ENCODE measurements at regions not wholly inside any gene's neighbourhood (a gene's known extent, or its start where the extent isn't known, plus 50 kb on each side); places are given as distances from the start of the nearest gene placed in this dataset.

DNA sequence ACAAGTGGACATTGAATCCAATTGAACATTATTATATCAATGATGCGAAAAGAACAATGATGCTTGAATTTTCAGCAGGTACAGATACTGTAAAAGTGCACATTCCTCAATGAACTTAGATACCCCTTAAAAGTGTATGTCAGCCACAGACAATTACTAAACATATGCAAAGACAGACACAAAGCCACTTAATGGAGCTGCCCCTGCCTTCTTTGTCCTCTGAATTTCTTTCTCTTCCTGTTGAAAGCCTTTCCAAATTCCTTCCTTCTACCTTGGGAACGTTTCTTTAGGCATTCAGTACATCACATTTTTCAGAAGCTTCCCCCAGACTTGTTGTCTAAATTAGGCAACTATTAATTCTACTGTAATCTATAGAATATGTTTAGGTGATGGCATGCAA, 706.8 kb upstream of the MBL2 start:
- 77 to 100% methylated on average over 1 to 2 of the region's 2 CpGs for WGBS, 2 experiments (ENCODE audit: insufficient coverage in 1 of 2, insufficient read length in 1 of 2)
- Mint-ChIP-seq H3K27ac (no peak overlapping the region), H3K4me3 (no peak overlapping the region), H3K9me3 (peaks cover 27% of the 10 kb centered on the region), H3K27me3 (ENCODE audit: insufficient read depth) (no peaks in the 10 kb centered on the region), H3K4me1 (peaks cover 16% of the 10 kb centered on the region), H3K36me3 (ENCODE audit: low read depth) (peaks cover 17% of the 10 kb centered on the region)
- H3K27ac ChIP-seq (ENCODE audit: low read depth, low read length), result peak overlapping the region; percentile 79
- peaks cover 5% of the 10 kb centered on the region for H3K4me1 ChIP-seq (ENCODE audit: control insufficient read depth, insufficient read depth, low read length)
- DNase-seq, result no peak
- H3K4me3 ChIP-seq (ENCODE audit: low read length), result peak overlapping the region; percentile 67
- no peak overlapping the region for H3K9ac ChIP-seq (ENCODE audit: extremely low read depth, low read length, poor library complexity, severe bottlenecking)
- H3K9me3 ChIP-seq (ENCODE audit: control insufficient read depth, low read length), result peaks cover 50% of the 10 kb centered on the region
- H3K36me3 ChIP-seq (ENCODE audit: control insufficient read depth, insufficient read depth, low read length), result peaks cover 9% of the 10 kb centered on the region
- H3K27me3 ChIP-seq (ENCODE audit: control insufficient read depth, insufficient read depth, low read length, poor library complexity, severe bottlenecking), result no peaks in the 10 kb centered on the region
- TF ChIP-seq, protein P1, sequence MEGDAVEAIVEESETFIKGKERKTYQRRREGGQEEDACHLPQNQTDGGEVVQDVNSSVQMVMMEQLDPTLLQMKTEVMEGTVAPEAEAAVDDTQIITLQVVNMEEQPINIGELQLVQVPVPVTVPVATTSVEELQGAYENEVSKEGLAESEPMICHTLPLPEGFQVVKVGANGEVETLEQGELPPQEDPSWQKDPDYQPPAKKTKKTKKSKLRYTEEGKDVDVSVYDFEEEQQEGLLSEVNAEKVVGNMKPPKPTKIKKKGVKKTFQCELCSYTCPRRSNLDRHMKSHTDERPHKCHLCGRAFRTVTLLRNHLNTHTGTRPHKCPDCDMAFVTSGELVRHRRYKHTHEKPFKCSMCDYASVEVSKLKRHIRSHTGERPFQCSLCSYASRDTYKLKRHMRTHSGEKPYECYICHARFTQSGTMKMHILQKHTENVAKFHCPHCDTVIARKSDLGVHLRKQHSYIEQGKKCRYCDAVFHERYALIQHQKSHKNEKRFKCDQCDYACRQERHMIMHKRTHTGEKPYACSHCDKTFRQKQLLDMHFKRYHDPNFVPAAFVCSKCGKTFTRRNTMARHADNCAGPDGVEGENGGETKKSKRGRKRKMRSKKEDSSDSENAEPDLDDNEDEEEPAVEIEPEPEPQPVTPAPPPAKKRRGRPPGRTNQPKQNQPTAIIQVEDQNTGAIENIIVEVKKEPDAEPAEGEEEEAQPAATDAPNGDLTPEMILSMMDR (conservative IDR thresholded peaks at IDR 0.05), result no peak

DNA sequence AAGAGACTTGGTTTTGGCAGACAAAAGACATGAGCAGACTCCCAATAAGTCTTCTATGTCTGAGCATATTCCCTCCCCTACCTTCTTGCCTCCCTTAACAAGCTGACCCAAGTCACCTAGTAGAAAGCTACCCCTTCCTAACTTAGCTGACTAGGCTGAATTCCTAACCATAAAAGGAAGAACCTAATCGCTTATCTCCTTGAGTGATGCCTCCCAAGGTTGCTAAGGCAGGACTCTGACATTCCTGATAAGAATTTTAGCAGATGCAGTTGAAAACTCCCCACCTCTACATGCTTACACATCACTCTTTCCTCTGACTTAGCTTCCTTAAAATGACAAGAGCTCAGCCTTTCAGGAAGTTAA, 704.7 kb upstream of the MBL2 start:
- peaks cover 20% of the 10 kb centered on the region for H3K4me1 Mint-ChIP-seq
- WGBS, 2 experiments (ENCODE audit: insufficient coverage in 1 of 2, insufficient read length in 1 of 2), result 0% methylated on average over 1 of the region's 1 CpG

DNA sequence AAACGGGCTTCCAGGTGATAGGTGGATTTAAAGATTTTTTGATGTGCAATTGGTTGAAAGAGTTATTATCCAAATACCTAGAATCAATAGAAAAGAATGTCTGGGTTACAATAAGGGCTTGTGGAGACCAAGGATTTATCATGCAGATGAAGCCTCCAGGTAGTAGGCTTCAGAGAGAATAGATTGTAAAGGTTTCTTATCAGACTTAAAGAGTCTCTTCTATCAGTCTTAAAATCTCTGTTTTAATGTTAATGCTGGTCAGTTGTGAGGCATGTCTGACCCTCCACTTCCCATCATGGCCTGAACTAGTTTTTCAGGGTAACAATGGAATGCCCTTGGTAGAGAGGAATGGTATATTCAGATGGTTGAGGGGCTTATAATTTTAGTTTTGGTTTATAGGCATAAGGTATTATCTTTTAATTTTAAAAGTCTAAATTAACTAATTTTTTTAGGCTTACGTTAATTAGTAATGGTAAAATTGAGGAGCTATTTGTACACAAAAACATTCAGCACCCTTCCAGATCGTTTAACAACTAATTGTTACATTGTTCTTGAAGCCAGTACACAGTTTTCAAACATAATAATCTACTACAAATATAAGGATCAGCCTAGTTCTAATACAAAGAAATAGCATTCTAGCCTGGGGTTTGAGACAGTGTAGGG, 704.2 kb upstream of the MBL2 start:
- peaks cover 35% of the 10 kb centered on the region for H3K9me3 Mint-ChIP-seq
- peak overlapping the region; percentile 63 for H3K27ac Mint-ChIP-seq
- H3K4me3 Mint-ChIP-seq, result no peak overlapping the region
- TF ChIP-seq, protein P1 (conservative IDR thresholded peaks at IDR 0.05), result no peak
- H3K4me1 Mint-ChIP-seq, result peaks cover 20% of the 10 kb centered on the region
- H3K36me3 Mint-ChIP-seq (ENCODE audit: low read depth), result peaks cover 29% of the 10 kb centered on the region
- whole genome bisulfite sequencing, 2 experiments (ENCODE audit: insufficient coverage in 1 of 2, insufficient read length in 1 of 2), result 46% methylated on average over 3 of the region's 3 CpGs; no CpG with 5 or more reads in 1 of the 2 experiments
- Histone ChIP-seq H3K27me3 (ENCODE audit: control insufficient read depth, insufficient read depth, low read length, poor library complexity, severe bottlenecking) (no peaks in the 10 kb centered on the region), H3K27ac (ENCODE audit: low read depth, low read length) (peak overlapping the region; percentile 34), H3K4me1 (ENCODE audit: control insufficient read depth, insufficient read depth, low read length) (peaks cover 5% of the 10 kb centered on the region), H3K9ac (ENCODE audit: extremely low read depth, low read length, poor library complexity, severe bottlenecking) (no peak overlapping the region), H3K36me3 (ENCODE audit: control insufficient read depth, insufficient read depth, low read length) (peaks cover 11% of the 10 kb centered on the region), H3K9me3 (ENCODE audit: control insufficient read depth, low read length) (peaks cover 48% of the 10 kb centered on the region), H3K4me3 (ENCODE audit: low read length) (no peak overlapping the region)
- H3K27me3 Mint-ChIP-seq (ENCODE audit: insufficient read depth), result no peaks in the 10 kb centered on the region
- no peak for DNase-seq

More for the DNA sequence above, 704.7 kb upstream of the MBL2 start:
- Mint-ChIP-seq H3K4me3 (no peak overlapping the region), H3K27ac (peak overlapping the region; percentile 63), H3K36me3 (ENCODE audit: low read depth) (peaks cover 29% of the 10 kb centered on the region), H3K27me3 (ENCODE audit: insufficient read depth) (no peaks in the 10 kb centered on the region), H3K9me3 (peaks cover 31% of the 10 kb centered on the region)
- Histone ChIP-seq H3K36me3 (ENCODE audit: control insufficient read depth, insufficient read depth, low read length) (peaks cover 14% of the 10 kb centered on the region), H3K9ac (ENCODE audit: extremely low read depth, low read length, poor library complexity, severe bottlenecking) (no peak overlapping the region), H3K4me3 (ENCODE audit: low read length) (no peak overlapping the region), H3K9me3 (ENCODE audit: control insufficient read depth, low read length) (peaks cover 48% of the 10 kb centered on the region), H3K27me3 (ENCODE audit: control insufficient read depth, insufficient read depth, low read length, poor library complexity, severe bottlenecking) (no peaks in the 10 kb centered on the region), H3K4me1 (ENCODE audit: control insufficient read depth, insufficient read depth, low read length) (peaks cover 5% of the 10 kb centered on the region), H3K27ac (ENCODE audit: low read depth, low read length) (peak overlapping the region; percentile 34)
- DNase-seq, result no peak
- TF ChIP-seq, protein P1 (conservative IDR thresholded peaks at IDR 0.05), result no peak

Data from endodermal cell (in vitro differentiated cells).